Endothelial cell of umbilical vein (primary cell): ENCODE measurements at regions not wholly inside any gene's neighbourhood (a gene's known extent, or its start where the extent isn't known, plus 50 kb on each side); places are given as distances from the start of the nearest gene placed in this dataset.
A peak's percentile ranks its signal among the peaks of the same experiment; 100 is the strongest.

Source experiments
- BruUV-seq: library from RNA; stranded (reverse); fragments of 400-500 nt; replicated peaks from 2 replicates; lab custom pipeline; 2021; lab: Mats Ljungman, UMichigan
- CTCF ChIA-PET: fragments of 300-600, 350-600 bp; sonication (Branson Sonifier 250); formaldehyde crosslinking; loops from one replicate; lab custom pipeline; 2021; ENCODE audit warnings: antibody characterized with exemption, inconsistent platforms; lab: Charles Lee
- POLR2A ChIA-PET: fragments of 300-600, 350-600 bp; sonication (Branson Sonifier 250); formaldehyde crosslinking; loops from one replicate; lab custom pipeline; 2021; ENCODE audit warnings: antibody characterized with exemption, inconsistent platforms; lab: Charles Lee
- DNase-seq: peaks from one replicate; pipeline ENCODE4 v3.0.0-alpha.2; 2011; ENCODE audit warnings: low read depth, low spot score
- FAIRE-seq: peaks from 2 replicates; lab custom pipeline; 2011; peaks lifted over from hg19 to GRCh38; lab: Jason Lieb, UNC
- H2AFZ ChIP-seq: 2 replicates; pipeline ENCODE4 v1.6.0; 2012; ENCODE audit warnings: low read depth, low read length, control low read depth, inconsistent platforms
- H3K27ac ChIP-seq: 2 replicates; pipeline ENCODE4 v1.5.1; 2011; ENCODE audit warnings: low read depth, mild to moderate bottlenecking, control low read depth, low read length, moderate library complexity; ENCODE audit not compliant: insufficient read depth
- H3K27me3 ChIP-seq, 2 experiments: 2 replicates each; pipeline versions ENCODE4 v1.6.0 to v1.6.1; 2011; ENCODE audit warnings: low read length in 2 of 2, mixed read lengths in 1 of 2; ENCODE audit not compliant: control insufficient read depth in 2 of 2, insufficient read depth in 2 of 2
- H3K36me3 ChIP-seq, 2 experiments: 2 replicates in 1 of 2; 3 replicates in 1 of 2; pipeline ENCODE4 v1.5.1; 2011; ENCODE audit warnings: low read length in 2 of 2, mild to moderate bottlenecking in 1 of 2, moderate library complexity in 1 of 2; ENCODE audit not compliant: control insufficient read depth in 2 of 2, insufficient read depth in 2 of 2; ENCODE audit errors: extremely low read depth in 1 of 2
- H3K4me1 ChIP-seq: 3 replicates; pipeline ENCODE4 v1.5.1; 2011; ENCODE audit warnings: mild to moderate bottlenecking, low read length; ENCODE audit not compliant: control insufficient read depth, insufficient read depth; ENCODE audit errors: extremely low read depth
- H3K4me2 ChIP-seq: 2 replicates; pipeline ENCODE4 v1.6.1; 2011; ENCODE audit warnings: low read length, control low read depth, mixed read lengths; ENCODE audit not compliant: insufficient read depth
- H3K4me3 ChIP-seq, 3 experiments: fragments of 200-600 bp in 1 of 3; sonication (generic), shearing (Covaris generic) in 1 of 3; replicated peaks in 1 of 3; 2 replicates each; pipeline ENCODE4 v1.5.1; 2011 to 2016; ENCODE audit warnings: control low read depth in 3 of 3, low read length in 3 of 3, mild to moderate bottlenecking in 2 of 3, inconsistent platforms in 1 of 3, low read depth in 1 of 3, moderate library complexity in 1 of 3; ENCODE audit not compliant: insufficient read depth in 1 of 3
- H3K79me2 ChIP-seq: 2 replicates; pipeline ENCODE4 v1.6.0; 2012; ENCODE audit warnings: low read length, inconsistent platforms; ENCODE audit not compliant: control insufficient read depth, insufficient read depth
- H3K9ac ChIP-seq: replicated peaks from 2 replicates; pipeline ENCODE3; 2011; ENCODE audit warnings: low read length, control low read depth; ENCODE audit not compliant: insufficient read depth; ENCODE audit errors: extremely low read depth
- H3K9me1 ChIP-seq: replicated peaks from 3 replicates; pipeline ENCODE4 v1.6.0; 2011; ENCODE audit warnings: mild to moderate bottlenecking, low read length; ENCODE audit not compliant: control insufficient read depth, insufficient read depth; ENCODE audit errors: extremely low read depth
- H3K9me3 ChIP-seq: replicated peaks from 2 replicates; pipeline ENCODE4 v1.5.1; 2012; ENCODE audit warnings: low read length, inconsistent platforms; ENCODE audit not compliant: control insufficient read depth, insufficient read depth
- H4K20me1 ChIP-seq: replicated peaks from 2 replicates; pipeline ENCODE3; 2011; ENCODE audit warnings: mild to moderate bottlenecking, low read length; ENCODE audit not compliant: control insufficient read depth, insufficient read depth; ENCODE audit errors: extremely low read depth
- CTCF ChIP-seq, 2 donors: IDR thresholded peaks; 1 replicate in 1 of 2; 2 replicates in 1 of 2; pipeline ENCODE4 v1.5.1; 2011; ENCODE audit warnings: low read length in 2 of 2, mild to moderate bottlenecking in 2 of 2, moderate library complexity in 2 of 2, control low read depth in 1 of 2, inconsistent platforms in 1 of 2, low read depth in 1 of 2; ENCODE audit not compliant: insufficient read depth in 1 of 2; ENCODE audit errors: extremely low read depth in 1 of 2
- EZH2 ChIP-seq: IDR thresholded peaks from 2 replicates; pipeline ENCODE4 v1.6.1; 2012; ENCODE audit warnings: borderline replicate concordance, low read depth, mild to moderate bottlenecking, moderate library complexity, low read length, inconsistent platforms; ENCODE audit not compliant: severe bottlenecking
- FOS ChIP-seq: IDR thresholded peaks from 2 replicates; pipeline ENCODE4 v1.6.1; 2011; ENCODE audit warnings: mild to moderate bottlenecking, low read length, moderate library complexity, borderline replicate concordance; ENCODE audit not compliant: insufficient read depth
- GATA2 ChIP-seq: IDR thresholded peaks from 2 replicates; pipeline ENCODE4 v1.7.0; 2011; ENCODE audit warnings: low read depth, mild to moderate bottlenecking, moderate library complexity, mixed read lengths, low read length; ENCODE audit not compliant: insufficient read length, insufficient read depth
- JUN ChIP-seq: IDR thresholded peaks from 2 replicates; pipeline ENCODE4 v1.6.1; 2011; ENCODE audit warnings: borderline replicate concordance, low read depth; ENCODE audit not compliant: insufficient read length, insufficient read depth
- MAX ChIP-seq: IDR thresholded peaks from 2 replicates; pipeline ENCODE4 v1.6.1; 2011; ENCODE audit not compliant: insufficient read depth, insufficient read length
- POLR2A ChIP-seq: IDR thresholded peaks from 2 replicates; pipeline ENCODE4 v1.6.1; 2012; ENCODE audit warnings: low read depth, mild to moderate bottlenecking, control low read depth, low read length
- POLR2AphosphoS5 ChIP-seq: IDR thresholded peaks from 2 replicates; pipeline ENCODE4 v1.6.1; 2012; ENCODE audit warnings: low read depth, mild to moderate bottlenecking, control low read depth, low read length, moderate library complexity; ENCODE audit not compliant: insufficient read depth
- dilution Hi-C: fragments of 300-500 bp; cut with MboI; formaldehyde crosslinking; loops from one replicate; pipeline ENCODE4 v1.15.0; 2019; ENCODE audit warnings: low sequenced_read_pairs; ENCODE audit not compliant: extremely low pct_ligation_motif_present
- intact Hi-C: fragments of 100-400 bp; cut with micrococcal nuclease; formaldehyde crosslinking; loops from one replicate; pipeline ENCODE4 v1.10.0; 2022

- H3K27ac ChIP-seq, result peak overlapping the region; percentile 71
- H2AFZ ChIP-seq, result peak overlapping the region; percentile 47
- peak overlapping the region; percentile 80 for H3K9ac ChIP-seq
- DNase-seq, result no peak
- no peaks in the 10 kb centered on the region for H3K27me3 ChIP-seq
- H3K4me2 ChIP-seq, result peak overlapping the region; percentile 44
- no peaks in the 10 kb centered on the region for H3K36me3 ChIP-seq
- no peak for FAIRE-seq
- BruUV-seq, result TSS peak; percentile 94
- ChIA-PET CTCF (interaction anchor here (0.8 to 1.8 kb wide), 4 partner anchors 8 to 89 kb away, joined by 3 to 8 read pairs (median 4); no protein-coding TSS in a partner anchor), POLR2A (interaction anchor here (0.8 to 2.1 kb wide), 4 partner anchors 8 to 295 kb away, joined by 3 to 13 read pairs (median 3); no protein-coding TSS in a partner anchor)
- dilution Hi-C loops (no loop called here), intact Hi-C loops (loop anchor here (1.0 to 5.0 kb wide), 7 partner anchors 89 to 436 kb away; partner anchors contain the start of gene TSC22D1)
- H3K4me1 ChIP-seq, result peaks cover 18% of the 10 kb centered on the region
- no peaks in the 10 kb centered on the region for H3K9me3 ChIP-seq
- H3K79me2 ChIP-seq, result no peaks in the 10 kb centered on the region
- no peak for TF ChIP-seq GATA2
- no peak for TF ChIP-seq EZH2
- no peak for TF ChIP-seq JUN
- TF ChIP-seq MAX, result no peak
- TF ChIP-seq POLR2A, result no peak
- no peak for TF ChIP-seq FOS
- TF ChIP-seq POLR2AphosphoS5, result no peak
- TF ChIP-seq CTCF (IDR thresholded peaks at IDR 0.05; ENCODE audit: extremely low read depth in 1 of 2, insufficient read depth in 1 of 2, low read depth in 1 of 2, low read length in 2 of 2), result no peak
- no peaks in the 10 kb centered on the region for H4K20me1 ChIP-seq
- H3K4me3 ChIP-seq, result peak overlapping the region in 2 of 3 experiments; percentile 25 to 43
- no peaks in the 10 kb centered on the region for H3K9me1 ChIP-seq
Measured at GRCh38 chr13:44140888-44141724, 232.5 kb upstream of the SERP2 start.
